SU-DHL-6 (cell line): ENCODE measurements at regions not wholly inside any gene's neighbourhood (a gene's known extent, or its start where the extent isn't known, plus 50 kb on each side); places are given as distances from the start of the nearest gene placed in this dataset.

Source experiments
- H2AFZ ChIP-seq: fragments of 200-600 bp; sonication (generic); 2 replicates; pipeline ENCODE4 v1.6.1; 2014; ENCODE audit warnings: low read depth, mild to moderate bottlenecking, moderate library complexity, mixed read lengths, antibody characterized with exemption, low read length; ENCODE audit not compliant: severe bottlenecking
- H3F3A ChIP-seq: fragments of 200-600 bp; shearing (Covaris generic); 2 replicates; pipeline ENCODE4 v1.6.0; 2016; ENCODE audit warnings: antibody characterized with exemption, mild to moderate bottlenecking; ENCODE audit not compliant: insufficient read depth
- H3K27ac ChIP-seq: fragments of 200-600 bp; sonication (generic); 2 replicates; pipeline ENCODE4 v1.5.1; 2016; ENCODE audit warnings: low read depth, mild to moderate bottlenecking, low read length, moderate library complexity, mixed read lengths
- H3K27me3 ChIP-seq: fragments of 200-600 bp; sonication (generic), shearing (Covaris generic); 2 replicates; pipeline ENCODE4 v1.6.0; 2014; ENCODE audit warnings: mild to moderate bottlenecking, low read length
- H3K36me3 ChIP-seq: fragments of 200-600 bp; sonication (generic); 2 replicates; pipeline ENCODE4 v1.6.1; 2014; ENCODE audit warnings: mild to moderate bottlenecking, low read length, mixed read lengths
- H3K4me2 ChIP-seq: fragments of 300-600, 200-600 bp; shearing (Covaris generic), sonication (generic); 2 replicates; pipeline ENCODE4 v1.6.0; 2014; ENCODE audit warnings: low read length, low read depth, mild to moderate bottlenecking; ENCODE audit not compliant: poor library complexity, severe bottlenecking
- H3K4me3 ChIP-seq: fragments of 200-600 bp; sonication (generic); 2 replicates; pipeline ENCODE4 v1.5.1; 2014; ENCODE audit warnings: antibody characterized with exemption, low read length, mild to moderate bottlenecking, mixed read lengths; ENCODE audit not compliant: insufficient read depth, poor library complexity, severe bottlenecking
- H3K79me2 ChIP-seq: fragments of 200-600 bp; sonication (generic); 2 replicates; pipeline ENCODE4 v1.6.1; 2014; ENCODE audit warnings: mild to moderate bottlenecking, low read length, moderate library complexity; ENCODE audit not compliant: insufficient read depth
- H3K9ac ChIP-seq: fragments of 200-600 bp; sonication (generic); 2 replicates; pipeline ENCODE4 v1.7.0; 2014; ENCODE audit warnings: mild to moderate bottlenecking, low read length
- H3K9me2 ChIP-seq: fragments of 200-600 bp; sonication (generic); replicated peaks from 2 replicates; pipeline ENCODE4 v1.6.1; 2014; ENCODE audit warnings: low read length; ENCODE audit not compliant: insufficient read depth
- H3K9me3 ChIP-seq: fragments of 200-600 bp; sonication (generic); 2 replicates; pipeline ENCODE4 v1.6.1; 2014; ENCODE audit warnings: low read length, mixed read lengths; ENCODE audit not compliant: insufficient read depth
- H4K20me1 ChIP-seq: fragments of 200-600 bp; sonication (generic); 2 replicates; pipeline ENCODE4 v1.6.1; 2014; ENCODE audit warnings: low read depth, mild to moderate bottlenecking, antibody characterized with exemption, low read length, moderate library complexity, mixed read lengths
- CTCF ChIP-seq: fragments of 200-600 bp; sonication (generic); IDR thresholded peaks from one replicate; pipeline ENCODE4 v1.5.1; 2017; ENCODE audit warnings: antibody characterized with exemption, mild to moderate bottlenecking, low read length, moderate library complexity; ENCODE audit not compliant: insufficient read depth, poor library complexity, severe bottlenecking
- EZH2phosphoT487 ChIP-seq: fragments of 200-600 bp; sonication (generic), shearing (Covaris generic); conservative IDR thresholded peaks from 2 replicates; pipeline ENCODE4 v1.6.1; 2018; ENCODE audit warnings: mild to moderate bottlenecking, antibody characterized with exemption, low read length, moderate library complexity, mixed read lengths

- Histone ChIP-seq H3K27me3 (no peaks in the 10 kb centered on the region), H3K27ac (no peak overlapping the region), H3K9ac (no peak overlapping the region), H3K9me3 (no peaks in the 10 kb centered on the region), H3F3A (no peaks in the 10 kb centered on the region), H2AFZ (no peak overlapping the region), H3K36me3 (no peaks in the 10 kb centered on the region), H3K4me3 (no peak overlapping the region), H4K20me1 (no peaks in the 10 kb centered on the region), H3K4me2 (no peak overlapping the region), H3K9me2 (no peaks in the 10 kb centered on the region), H3K79me2 (no peaks in the 10 kb centered on the region)
- TF ChIP-seq EZH2phosphoT487 (no peak), CTCF (no peak)
These were observed 100.8 kb upstream of the SLC6A6 start for GRCh38 chr3:14301558-14301957.

- Histone ChIP-seq H3K9me2 (no peaks in the 10 kb centered on the region), H3K36me3 (no peaks in the 10 kb centered on the region), H3K4me2 (no peak overlapping the region), H4K20me1 (no peaks in the 10 kb centered on the region), H3K9me3 (no peaks in the 10 kb centered on the region), H3K27me3 (no peaks in the 10 kb centered on the region), H2AFZ (no peak overlapping the region), H3K4me3 (no peak overlapping the region), H3K79me2 (no peaks in the 10 kb centered on the region), H3K9ac (no peak overlapping the region), H3F3A (no peaks in the 10 kb centered on the region), H3K27ac (no peak overlapping the region)
- TF ChIP-seq CTCF (no peak), EZH2phosphoT487 (no peak)
These were observed 98.9 kb upstream of the SLC6A6 start for GRCh38 chr3:14303336-14304100.

GRCh38 chr3:14304101-14305045 lies 98.0 kb upstream of the SLC6A6 start:
- H4K20me1 ChIP-seq: no peaks in the 10 kb centered on the region
- H3K9me2 ChIP-seq: no peaks in the 10 kb centered on the region
- H3K4me2 ChIP-seq: no peak overlapping the region
- H3F3A ChIP-seq: no peaks in the 10 kb centered on the region
- no peaks in the 10 kb centered on the region for H3K27me3 ChIP-seq
- H3K27ac ChIP-seq: no peak overlapping the region
- no peak overlapping the region for H3K4me3 ChIP-seq
- TF ChIP-seq EZH2phosphoT487 (no peak), CTCF (no peak)
- no peak overlapping the region for H3K9ac ChIP-seq
- no peak overlapping the region for H2AFZ ChIP-seq
- H3K9me3 ChIP-seq: no peaks in the 10 kb centered on the region
- H3K79me2 ChIP-seq: no peaks in the 10 kb centered on the region
- H3K36me3 ChIP-seq: no peaks in the 10 kb centered on the region
